ENCODE measurements at regions not wholly inside any gene's neighbourhood (a gene's known extent, or its start where the extent isn't known, plus 50 kb on each side); places are given as distances from the start of the nearest gene placed in this dataset.

GRCh38 chr10:21003240-21003822 lies 106.2 kb upstream of the NEBL start:
- Mint-ChIP-seq H3K9me3 (no peaks in the 10 kb centered on the region), H3K27ac (no peak overlapping the region), H3K4me3 (no peak overlapping the region), H3K27me3 (no peaks in the 10 kb centered on the region), H3K36me3 (ENCODE audit: low read depth) (no peaks in the 10 kb centered on the region), H3K4me1 (ENCODE audit: low read depth) (no peaks in the 10 kb centered on the region)
- DNase-seq (no peak), ATAC-seq (no peak)
- POLR2A ChIA-PET: no interaction called here
- intact Hi-C loops (cut with micrococcal nuclease): no loop called here
- TF ChIP-seq CTCF (IDR thresholded peaks at IDR 0.05): no peak
- CTCF ChIA-PET: no interaction called here

- DNase-seq: no peak
- Mint-ChIP-seq H3K36me3 (ENCODE audit: low read depth) (no peaks in the 10 kb centered on the region), H3K27me3 (no peaks in the 10 kb centered on the region), H3K4me3 (no peak overlapping the region), H3K9me3 (no peaks in the 10 kb centered on the region), H3K4me1 (ENCODE audit: low read depth) (no peaks in the 10 kb centered on the region), H3K27ac (no peak overlapping the region)
- CTCF ChIA-PET: no interaction called here
- TF ChIP-seq CTCF (IDR thresholded peaks at IDR 0.05): no peak
- intact Hi-C loops (cut with micrococcal nuclease): no loop called here
- POLR2A ChIA-PET: no interaction called here
- ATAC-seq: no peak
Observed at GRCh38 chr10:21002091-21002878, 105.2 kb upstream of the NEBL start.

- no peaks in the 10 kb centered on the region for H3K36me3 Mint-ChIP-seq (ENCODE audit: low read depth)
- DNase-seq: no peak
- TF ChIP-seq CTCF (IDR thresholded peaks at IDR 0.05): no peak
- intact Hi-C loops (cut with micrococcal nuclease): no loop called here
- peaks cover 1% of the 10 kb centered on the region for H3K27me3 Mint-ChIP-seq
- no peaks in the 10 kb centered on the region for H3K9me3 Mint-ChIP-seq
- CTCF ChIA-PET: no interaction called here
- H3K4me3 Mint-ChIP-seq: no peak overlapping the region
- POLR2A ChIA-PET: no interaction called here
- ATAC-seq: no peak
- H3K27ac Mint-ChIP-seq: no peak overlapping the region
- H3K4me1 Mint-ChIP-seq (ENCODE audit: low read depth): no peaks in the 10 kb centered on the region
Observed at GRCh38 chr10:20999699-21000098, 102.6 kb upstream of the NEBL start.

GRCh38 chr10:20998036-20998435 lies 100.9 kb upstream of the NEBL start:
- ATAC-seq (no peak), DNase-seq (no peak)
- Mint-ChIP-seq H3K36me3 (ENCODE audit: low read depth) (no peaks in the 10 kb centered on the region), H3K4me1 (ENCODE audit: low read depth) (no peaks in the 10 kb centered on the region), H3K27me3 (peaks cover 1% of the 10 kb centered on the region), H3K27ac (no peak overlapping the region), H3K4me3 (no peak overlapping the region), H3K9me3 (no peaks in the 10 kb centered on the region)
- ChIA-PET POLR2A (no interaction called here), CTCF (no interaction called here)
- intact Hi-C loops (cut with micrococcal nuclease): no loop called here
- no peak for TF ChIP-seq CTCF (IDR thresholded peaks at IDR 0.05)

- H3K4me3 Mint-ChIP-seq: no peak overlapping the region
- no peak for TF ChIP-seq CTCF (IDR thresholded peaks at IDR 0.05)
- intact Hi-C loops (cut with micrococcal nuclease): no loop called here
- H3K27ac Mint-ChIP-seq: no peak overlapping the region
- ATAC-seq: no peak
- no peak for DNase-seq
- H3K4me1 Mint-ChIP-seq (ENCODE audit: low read depth): no peaks in the 10 kb centered on the region
- POLR2A ChIA-PET: no interaction called here
- peaks cover 1% of the 10 kb centered on the region for H3K27me3 Mint-ChIP-seq
- CTCF ChIA-PET: no interaction called here
- no peaks in the 10 kb centered on the region for H3K9me3 Mint-ChIP-seq
- no peaks in the 10 kb centered on the region for H3K36me3 Mint-ChIP-seq (ENCODE audit: low read depth)
Observed at GRCh38 chr10:20995123-20995987, 98.2 kb upstream of the NEBL start.
